DOHH2 (cell line): ENCODE measurements at regions not wholly inside any gene's neighbourhood (a gene's known extent, or its start where the extent isn't known, plus 50 kb on each side); places are given as distances from the start of the nearest gene placed in this dataset.
"Not testable (repeated sequence)": the region's sequence is repeated elsewhere in the genome, so short reads cannot be mapped to it uniquely, and the experiment has no call there.

Experiments
- H3F3A ChIP-seq: fragments of 200-600 bp; sonication (generic), shearing (Covaris generic); 2 replicates; pipeline ENCODE4 v1.6.0; 2016; ENCODE audit warnings: antibody characterized with exemption, mild to moderate bottlenecking; ENCODE audit not compliant: control insufficient read depth, insufficient read depth
- H3K27ac ChIP-seq: fragments of 200-600 bp; sonication (generic); 2 replicates; pipeline ENCODE4 v1.5.1; 2014; ENCODE audit warnings: low read depth, mild to moderate bottlenecking, low read length, moderate library complexity
- H3K27me3 ChIP-seq: fragments of 200-600 bp; sonication (generic); 2 replicates; pipeline ENCODE4 v1.6.1; 2014; ENCODE audit warnings: mild to moderate bottlenecking, low read length, mixed read lengths; ENCODE audit not compliant: control insufficient read depth
- H3K36me3 ChIP-seq: fragments of 200-600 bp; sonication (generic); 2 replicates; pipeline ENCODE4 v1.6.1; 2014; ENCODE audit warnings: mild to moderate bottlenecking, low read length, moderate library complexity, mixed read lengths; ENCODE audit not compliant: control insufficient read depth
- H3K4me1 ChIP-seq: fragments of 200-600 bp; sonication (generic); 2 replicates; pipeline ENCODE4 v1.6.1; 2014; ENCODE audit warnings: mild to moderate bottlenecking, low read length, mixed read lengths; ENCODE audit not compliant: control insufficient read depth
- H3K4me2 ChIP-seq: fragments of 200-600 bp; sonication (generic); 2 replicates; pipeline ENCODE4 v1.6.0; 2014; ENCODE audit warnings: mild to moderate bottlenecking, low read length, moderate library complexity
- H3K4me3 ChIP-seq: fragments of 200-600 bp; sonication (generic); 2 replicates; pipeline ENCODE4 v1.5.1; 2014; ENCODE audit warnings: mild to moderate bottlenecking, low read length, mixed read lengths
- H3K79me2 ChIP-seq: fragments of 200-600 bp; sonication (generic); 2 replicates; pipeline ENCODE4 v1.6.1; 2014; ENCODE audit warnings: mild to moderate bottlenecking, low read length, mixed read lengths; ENCODE audit not compliant: control insufficient read depth
- H3K9me2 ChIP-seq: fragments of 200-600 bp; sonication (generic); replicated peaks from 2 replicates; pipeline ENCODE4 v1.6.1; 2014; ENCODE audit warnings: mild to moderate bottlenecking, low read length, mixed read lengths; ENCODE audit not compliant: control insufficient read depth
- H3K9me3 ChIP-seq: fragments of 200-600 bp; sonication (generic); 2 replicates; pipeline ENCODE4 v1.6.1; 2014; ENCODE audit warnings: antibody characterized with exemption, low read length, mixed read lengths; ENCODE audit not compliant: control insufficient read depth, insufficient read depth
- H4K20me1 ChIP-seq: fragments of 200-600 bp; sonication (generic); 2 replicates; pipeline ENCODE4 v1.6.0; 2014; ENCODE audit warnings: low read depth, mild to moderate bottlenecking, antibody characterized with exemption, low read length, moderate library complexity; ENCODE audit not compliant: control insufficient read depth, insufficient read depth
- CTCF ChIP-seq: fragments of 200-600 bp; sonication (generic); IDR thresholded peaks from one replicate; pipeline ENCODE4 v1.5.1; 2014; ENCODE audit warnings: antibody characterized with exemption, mild to moderate bottlenecking, low read depth, low read length; ENCODE audit not compliant: poor library complexity, severe bottlenecking
- EZH2phosphoT487 ChIP-seq: fragments of 200-600 bp; sonication (generic); IDR thresholded peaks from 2 replicates; pipeline ENCODE4 v1.6.1; 2017; ENCODE audit warnings: borderline replicate concordance, mild to moderate bottlenecking, antibody characterized with exemption, low read length, moderate library complexity, mixed read lengths

GRCh38 chr11:38759394-38759793 lies 2161.4 kb upstream of the RAG2 start:
- Histone ChIP-seq H3K4me2 (no peak overlapping the region), H3F3A (no peaks in the 10 kb centered on the region), H3K9me3 (no peaks in the 10 kb centered on the region), H4K20me1 (no peaks in the 10 kb centered on the region), H3K9me2 (no peaks in the 10 kb centered on the region), H3K27me3 (no peaks in the 10 kb centered on the region), H3K36me3 (no peaks in the 10 kb centered on the region), H3K79me2 (no peaks in the 10 kb centered on the region), H3K27ac (no peak overlapping the region), H3K4me1 (no peaks in the 10 kb centered on the region), H3K4me3 (no peak overlapping the region)
- TF ChIP-seq CTCF (no peak), EZH2phosphoT487 (no peak)

GRCh38 chr11:38756537-38756936 lies 2158.5 kb upstream of the RAG2 start:
- Histone ChIP-seq H3K27ac (no peak overlapping the region), H3K36me3 (no peaks in the 10 kb centered on the region), H3F3A (no peaks in the 10 kb centered on the region), H3K9me2 (no peaks in the 10 kb centered on the region), H3K79me2 (no peaks in the 10 kb centered on the region), H3K4me3 (no peak overlapping the region), H3K27me3 (no peaks in the 10 kb centered on the region), H3K9me3 (no peaks in the 10 kb centered on the region), H4K20me1 (no peaks in the 10 kb centered on the region), H3K4me1 (no peaks in the 10 kb centered on the region), H3K4me2 (no peak overlapping the region)
- TF ChIP-seq EZH2phosphoT487: no peak
- no peak for TF ChIP-seq CTCF

- Histone ChIP-seq H3K36me3 (no peaks in the 10 kb centered on the region), H3K9me3 (no peaks in the 10 kb centered on the region), H3K27me3 (no peaks in the 10 kb centered on the region), H3K4me1 (no peaks in the 10 kb centered on the region), H3K79me2 (no peaks in the 10 kb centered on the region), H3K27ac (no peak overlapping the region), H3K9me2 (no peaks in the 10 kb centered on the region), H3F3A (no peaks in the 10 kb centered on the region), H3K4me2 (no peak overlapping the region), H3K4me3 (no peak overlapping the region), H4K20me1 (no peaks in the 10 kb centered on the region)
- TF ChIP-seq CTCF (no peak), EZH2phosphoT487 (no peak)
Measured at GRCh38 chr11:38751421-38751820, 2153.4 kb upstream of the RAG2 start.

GRCh38 chr11:38746516-38746915 lies 2148.5 kb upstream of the RAG2 start:
- H3K27me3 ChIP-seq, H3K4me3 ChIP-seq, H3K27ac ChIP-seq, H4K20me1 ChIP-seq, H3K9me2 ChIP-seq, H3K4me1 ChIP-seq, H3K4me2 ChIP-seq, H3K79me2 ChIP-seq, H3K9me3 ChIP-seq, H3K36me3 ChIP-seq, H3F3A ChIP-seq: not testable (repeated sequence)
